Midbrain (tissue), 1 donor: ENCODE measurements at regions not wholly inside any gene's neighbourhood (a gene's known extent, or its start where the extent isn't known, plus 50 kb on each side); places are given as distances from the start of the nearest gene placed in this dataset.
"Not testable (repeated sequence)": the region's sequence is repeated elsewhere in the genome, so short reads cannot be mapped to it uniquely, and the experiment has no call there.

ENCODE experiments used
- DNase-seq: peaks from one replicate; lab custom pipeline; 2025; lab: John Stamatoyannopoulos, UW

DNA sequence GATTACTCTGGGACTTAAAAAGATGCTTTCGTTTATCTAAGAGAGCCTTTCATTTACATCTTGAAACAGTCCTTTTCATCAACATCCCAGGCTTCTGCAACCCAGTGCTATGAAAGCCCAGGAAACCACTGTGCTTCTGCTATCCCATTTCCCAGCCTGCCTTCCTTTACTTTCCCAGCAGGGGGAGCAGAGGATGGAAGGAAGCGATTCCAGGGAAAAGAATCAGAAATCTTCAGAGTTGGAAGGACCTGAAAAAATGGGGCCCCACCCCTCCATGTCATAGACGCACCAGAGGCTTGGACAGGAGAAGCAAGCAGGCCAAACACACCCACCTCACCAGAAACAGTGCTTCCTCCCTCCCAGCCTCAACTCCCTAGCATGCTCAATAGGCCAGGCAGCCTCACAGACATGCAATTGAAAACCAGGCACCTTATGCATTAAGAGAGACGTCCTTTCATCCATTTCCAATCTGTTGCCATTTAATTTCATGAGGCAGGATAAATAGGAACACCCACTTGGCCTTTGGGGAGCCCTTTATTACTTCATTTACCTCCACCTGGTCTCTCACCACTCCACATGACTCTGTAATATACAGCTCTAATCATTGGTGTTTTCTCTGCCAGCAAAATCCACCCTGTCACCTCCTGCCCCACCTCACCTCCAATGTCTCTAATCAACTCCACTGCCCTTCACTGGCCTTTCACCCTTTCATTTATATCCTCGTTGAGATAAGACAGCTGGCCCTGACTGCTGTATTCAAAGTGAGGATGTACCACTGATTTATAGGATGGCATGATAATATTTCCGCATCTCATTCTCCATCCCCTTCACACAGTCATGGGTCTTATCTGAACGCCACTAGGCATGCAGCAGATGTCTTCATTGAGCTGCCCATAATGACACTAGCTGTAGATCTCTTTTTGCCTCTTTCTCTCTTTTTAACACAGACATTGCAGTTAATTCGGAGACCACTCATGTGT lies 583.9 kb downstream of the NTRK3 start:
- DNase-seq = peak; percentile 20

DNA sequence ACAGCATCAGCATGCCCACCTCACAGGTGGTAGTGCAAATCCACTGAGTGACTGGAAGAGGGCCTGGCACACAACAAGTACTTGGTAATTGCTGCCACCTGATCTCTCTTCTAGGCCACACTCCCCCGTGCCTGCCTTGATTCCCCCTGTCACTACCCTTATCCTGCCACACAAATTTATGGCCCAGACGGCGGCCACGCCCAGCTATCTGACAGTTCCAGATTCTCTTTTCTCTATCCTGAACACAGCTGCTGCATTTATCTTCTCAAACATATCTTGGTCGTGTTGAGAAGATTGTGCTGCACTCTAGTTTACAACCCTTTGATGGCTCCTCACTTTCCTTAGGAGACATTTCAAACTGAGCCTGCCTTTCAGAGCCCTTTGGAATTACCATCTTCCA lies 585.2 kb downstream of the NTRK3 start:
- no peak for DNase-seq

DNA sequence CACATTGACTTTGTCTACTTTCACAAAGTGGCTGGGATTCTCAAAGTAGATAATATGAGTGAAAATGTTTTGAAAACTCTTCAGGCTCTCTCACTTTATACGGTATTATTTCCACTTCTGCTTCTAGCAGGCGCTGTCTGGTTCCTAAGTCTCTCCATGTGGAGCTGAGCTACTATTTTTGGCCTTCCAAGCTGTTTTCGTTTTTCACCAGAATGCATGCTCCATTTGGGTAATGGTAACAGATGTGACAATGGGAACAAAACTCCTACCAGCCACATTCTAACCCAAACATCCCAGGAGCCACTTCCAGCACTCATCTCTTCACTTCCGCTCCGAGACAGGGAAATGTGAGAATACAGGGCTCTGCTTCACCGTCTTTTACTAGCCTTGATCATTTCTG lies 586.7 kb downstream of the NTRK3 start:
- DNase-seq = no peak

DNA sequence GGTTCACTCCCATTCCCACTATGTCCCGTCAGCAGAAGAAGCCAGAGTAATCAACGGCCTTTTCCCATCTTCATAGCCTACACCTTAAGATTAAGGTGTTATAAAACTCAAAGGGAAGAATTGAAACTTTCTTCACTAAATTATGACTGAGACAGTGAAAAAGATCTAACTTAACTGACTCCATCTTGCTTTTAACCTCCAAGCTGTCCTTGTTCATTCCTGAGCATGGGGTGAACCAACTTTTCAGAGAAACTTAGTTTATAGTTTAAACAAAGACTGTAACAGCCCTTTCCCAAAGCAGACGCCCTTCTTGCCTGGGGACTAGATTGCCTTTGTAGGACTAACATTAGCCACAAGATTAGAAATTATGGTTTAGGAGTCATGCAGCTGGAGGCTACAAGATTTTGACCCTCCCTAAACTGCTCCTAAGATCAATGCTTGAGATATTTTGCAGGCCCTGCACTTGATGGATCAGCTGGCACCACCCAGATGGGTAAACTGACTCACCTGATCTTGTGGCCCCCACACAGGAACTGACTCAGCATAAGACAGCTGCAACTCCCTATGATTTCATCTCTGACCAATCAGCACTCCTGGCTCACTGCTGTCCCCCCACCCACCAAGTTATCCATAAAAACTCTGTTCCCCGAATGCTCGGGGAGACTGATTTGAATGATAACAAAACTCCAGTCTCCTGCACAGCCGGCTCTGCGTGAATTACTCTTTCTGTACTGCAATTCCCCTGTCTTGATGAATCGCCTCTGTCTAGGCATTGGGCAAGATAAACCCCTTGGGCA lies 587.6 kb downstream of the NTRK3 start:
- DNase-seq = not testable (repeated sequence)

DNA sequence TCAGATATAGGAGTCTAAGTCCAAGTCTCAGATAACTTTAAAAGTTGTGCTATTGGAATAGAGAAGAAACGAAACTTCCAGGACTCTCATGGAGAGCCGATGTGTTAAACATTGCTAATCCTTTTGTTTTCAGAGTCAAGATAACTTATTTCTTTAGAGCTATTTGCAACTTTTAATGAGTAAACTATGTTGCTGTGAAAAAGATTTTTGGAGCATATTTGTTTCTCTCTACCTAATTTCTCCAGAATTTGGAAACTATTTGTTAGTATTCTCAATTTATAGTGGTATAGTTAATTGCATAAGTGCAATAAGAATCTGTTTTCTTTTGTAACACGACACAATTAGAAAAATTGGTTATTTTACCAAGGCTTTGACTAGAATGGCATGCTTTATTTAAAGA lies 588.9 kb downstream of the NTRK3 start:
- no peak for DNase-seq

DNA sequence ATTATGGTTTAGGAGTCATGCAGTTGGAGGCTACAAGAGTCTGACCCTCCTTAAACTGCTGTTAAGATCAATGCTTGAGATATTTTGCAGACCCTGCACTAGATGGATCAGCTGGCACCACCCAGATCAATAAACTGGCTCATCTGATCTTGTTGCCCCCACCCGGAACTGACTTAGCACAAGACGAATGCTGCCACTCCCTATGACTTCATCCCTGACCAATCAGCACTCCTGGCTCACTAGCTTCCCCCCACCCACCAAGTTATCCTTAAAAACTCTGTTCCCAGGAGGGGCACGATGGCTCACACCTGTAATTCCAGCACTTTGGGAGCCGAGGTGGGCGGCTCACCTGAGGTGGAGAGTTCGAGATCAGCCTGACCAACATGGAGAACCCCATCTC lies 594.0 kb downstream of the NTRK3 start:
- no peak for DNase-seq

DNA sequence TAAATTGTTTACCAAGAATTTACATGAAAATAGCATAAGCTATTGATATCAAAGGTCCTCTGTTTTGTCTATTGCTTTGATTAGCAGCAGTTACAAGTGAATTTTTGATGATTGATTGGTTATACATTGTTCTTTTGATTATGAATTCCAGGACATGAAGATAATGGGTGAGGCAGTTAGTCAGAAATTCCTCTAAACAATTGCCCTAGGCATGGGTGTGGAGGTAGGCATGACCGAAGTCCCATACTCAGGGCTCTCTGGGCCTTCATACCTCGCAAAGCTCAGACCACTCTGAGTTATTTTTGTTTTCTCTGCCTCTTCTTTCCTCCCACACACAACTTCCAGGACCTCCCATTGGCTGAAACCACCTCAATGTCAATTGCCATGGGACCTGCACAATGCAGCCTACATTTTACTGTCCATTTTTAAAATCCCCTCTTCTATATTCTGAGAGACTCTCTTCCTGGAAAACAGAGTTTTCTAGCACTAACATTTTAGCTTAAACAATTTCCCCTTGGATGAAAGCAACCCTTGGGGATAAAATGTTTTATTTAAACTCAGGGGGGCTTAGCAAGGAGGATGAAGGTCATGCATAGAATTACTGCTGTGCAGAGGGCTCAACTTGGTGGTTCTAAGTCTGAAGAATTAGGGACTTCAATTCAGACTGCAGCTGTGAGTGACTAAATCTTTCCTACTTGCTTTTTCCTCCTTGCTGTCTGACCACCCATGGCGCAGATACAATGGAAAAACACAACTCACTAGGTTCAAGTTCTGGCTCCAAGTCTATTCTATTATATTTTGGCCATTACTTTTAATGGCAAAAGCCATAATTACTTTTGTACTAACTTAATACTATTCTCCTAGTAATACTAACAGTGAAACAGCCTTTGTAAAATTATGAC lies 594.8 kb downstream of the NTRK3 start:
- no peak for DNase-seq

DNA sequence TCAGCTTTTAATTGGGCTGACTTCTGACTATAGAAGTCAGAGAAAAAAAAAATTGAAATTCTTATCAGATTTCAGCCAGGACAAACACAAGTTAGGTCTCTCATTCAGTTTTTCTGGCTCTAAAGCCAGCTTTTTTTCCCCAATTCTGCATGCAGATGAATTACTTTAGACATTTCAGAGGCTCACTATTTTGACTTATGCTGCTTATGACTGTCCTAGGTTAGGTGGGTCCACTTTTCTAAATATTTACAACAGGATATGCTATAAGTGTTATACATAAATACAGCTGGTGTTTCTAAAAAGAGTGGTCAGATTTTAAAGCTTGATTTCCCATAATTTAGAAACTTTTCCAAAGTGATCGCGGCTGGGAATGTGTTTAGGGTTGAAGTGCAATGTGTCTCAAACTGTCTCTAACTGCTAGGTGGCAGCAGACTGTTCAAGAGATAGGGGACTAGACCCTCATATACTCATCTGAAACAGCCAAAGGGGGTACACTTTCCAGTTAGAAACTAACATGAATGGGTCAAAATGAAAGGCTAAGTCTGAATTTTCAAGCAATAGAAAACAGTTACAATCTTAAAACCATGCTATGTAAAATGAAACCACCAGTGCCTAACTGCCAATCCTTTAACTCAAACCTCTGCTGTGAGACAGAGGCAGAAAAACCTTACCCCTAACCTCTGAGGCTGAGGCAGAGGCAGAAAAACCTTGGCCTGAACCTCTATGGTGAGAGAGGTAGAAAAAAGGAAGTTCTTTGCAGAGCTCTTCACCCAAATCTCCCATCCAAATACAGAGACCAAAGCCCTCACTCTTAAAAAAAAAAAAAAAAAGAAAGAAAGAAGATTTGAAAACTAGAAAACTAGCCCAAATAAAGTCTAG lies 596.0 kb downstream of the NTRK3 start:
- no peak for DNase-seq

DNA sequence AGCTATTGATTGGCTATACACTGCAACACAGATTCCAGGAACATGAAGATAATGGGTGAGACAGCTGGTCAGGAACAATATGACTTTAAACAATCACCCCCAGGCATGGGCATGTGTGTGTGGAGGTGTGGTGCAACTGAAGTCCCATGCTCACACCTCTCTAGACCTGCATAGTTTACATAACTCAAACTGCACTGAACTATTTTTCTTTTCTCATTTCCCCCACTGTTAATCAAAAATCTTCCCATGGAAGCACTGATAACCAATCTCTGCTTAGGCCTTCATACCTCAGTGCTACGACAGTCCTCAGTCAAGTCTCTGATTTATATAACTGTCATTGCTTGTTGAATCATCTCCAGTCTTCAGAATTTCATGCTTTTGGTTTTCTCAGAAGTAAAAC lies 600.2 kb downstream of the NTRK3 start:
- no peak for DNase-seq

DNA sequence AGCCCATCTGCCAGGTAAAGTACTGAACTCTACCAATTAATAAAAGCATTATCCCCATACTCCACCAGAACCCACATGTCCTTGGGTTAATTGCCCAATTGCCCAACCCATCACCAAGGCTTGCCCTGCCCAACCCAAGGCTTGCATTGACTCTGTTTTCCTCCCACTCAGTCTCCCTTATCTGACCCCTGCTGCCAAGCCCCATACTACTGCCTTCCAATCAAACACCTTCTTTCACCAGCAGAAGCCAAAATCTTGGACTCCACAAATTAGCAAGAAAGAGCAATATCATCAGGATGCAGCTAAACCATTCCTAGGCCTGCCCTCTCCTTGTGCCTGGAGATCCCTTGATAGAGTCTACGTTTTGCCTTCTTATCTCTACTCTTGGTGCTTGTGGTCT lies 602.9 kb downstream of the NTRK3 start:
- DNase-seq = no peak

DNA sequence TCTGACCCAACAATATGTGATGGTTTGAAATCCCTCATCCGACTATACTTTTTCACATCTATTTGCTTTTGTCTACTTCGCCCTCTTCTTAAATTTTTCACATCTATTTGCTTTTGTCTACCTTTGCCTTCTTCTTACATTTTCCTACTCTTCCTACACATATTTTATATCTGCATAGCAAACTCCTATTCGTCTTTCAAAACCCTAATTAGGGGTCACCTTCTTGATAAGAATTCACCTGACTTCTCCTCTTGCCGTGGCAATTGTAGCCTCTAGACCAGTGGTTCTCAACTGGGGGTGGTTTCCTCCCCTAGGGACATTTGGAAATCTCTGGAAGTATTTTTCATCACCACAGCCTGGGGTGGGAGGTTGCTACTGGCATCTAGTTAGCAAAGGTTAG lies 607.4 kb downstream of the NTRK3 start:
- DNase-seq = no peak

DNA sequence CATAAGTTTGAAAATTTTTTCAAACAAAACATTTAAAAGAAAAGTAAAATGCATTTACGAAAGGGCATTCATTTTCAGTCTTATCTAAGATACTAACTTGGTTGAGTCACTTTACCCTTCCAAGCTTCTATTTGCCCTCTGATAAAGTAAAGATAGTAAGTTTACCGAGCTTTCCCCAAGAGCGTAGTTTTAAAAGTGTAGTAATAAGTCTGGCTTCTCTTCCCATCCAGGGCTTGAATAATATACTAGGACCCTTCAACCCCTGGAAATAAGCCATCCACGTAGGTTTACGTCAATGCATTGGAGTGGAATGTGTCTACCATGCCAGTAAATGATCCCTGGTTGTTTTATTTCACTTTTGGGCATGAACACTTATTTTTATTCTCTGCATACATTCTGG lies 608.3 kb downstream of the NTRK3 start:
- no peak for DNase-seq

DNA sequence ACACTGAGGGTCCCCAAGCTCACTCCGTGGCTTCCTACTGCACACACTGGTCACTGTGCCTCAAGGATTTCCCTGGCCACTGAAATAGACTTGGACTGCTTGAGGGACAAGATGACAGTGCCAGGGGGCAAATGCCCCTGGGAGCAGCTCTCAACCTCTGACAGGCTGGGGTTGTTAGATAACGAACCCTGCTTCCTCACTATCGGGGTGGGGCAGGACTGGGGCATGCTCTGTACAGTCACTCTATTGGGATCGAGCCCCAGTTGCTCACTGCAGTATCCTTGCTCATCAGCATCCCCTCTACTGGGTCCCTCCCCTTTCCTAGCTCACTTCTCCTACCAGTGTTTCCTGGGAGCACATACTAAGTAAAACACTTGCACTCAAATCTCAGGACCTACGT lies 610.8 kb downstream of the NTRK3 start:
- no peak for DNase-seq

DNA sequence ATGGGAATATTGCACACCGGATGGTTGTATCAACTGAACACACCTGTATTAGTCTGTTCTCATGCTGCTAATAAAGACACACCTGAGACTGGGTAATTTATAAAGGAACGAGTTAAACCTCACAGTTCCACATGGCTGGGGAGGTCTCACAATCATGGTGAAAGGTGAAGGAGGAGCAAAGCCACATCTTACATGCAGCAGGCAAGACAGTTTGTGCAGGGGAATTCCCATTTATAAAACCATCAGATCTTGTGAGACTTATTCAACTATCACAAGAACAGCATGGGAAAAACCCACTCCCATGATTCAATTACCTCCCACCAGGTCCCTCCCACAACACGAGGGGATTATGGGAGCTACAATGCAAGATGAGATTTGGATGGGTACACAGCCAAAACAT lies 613.5 kb downstream of the NTRK3 start:
- not testable (repeated sequence) for DNase-seq

DNA sequence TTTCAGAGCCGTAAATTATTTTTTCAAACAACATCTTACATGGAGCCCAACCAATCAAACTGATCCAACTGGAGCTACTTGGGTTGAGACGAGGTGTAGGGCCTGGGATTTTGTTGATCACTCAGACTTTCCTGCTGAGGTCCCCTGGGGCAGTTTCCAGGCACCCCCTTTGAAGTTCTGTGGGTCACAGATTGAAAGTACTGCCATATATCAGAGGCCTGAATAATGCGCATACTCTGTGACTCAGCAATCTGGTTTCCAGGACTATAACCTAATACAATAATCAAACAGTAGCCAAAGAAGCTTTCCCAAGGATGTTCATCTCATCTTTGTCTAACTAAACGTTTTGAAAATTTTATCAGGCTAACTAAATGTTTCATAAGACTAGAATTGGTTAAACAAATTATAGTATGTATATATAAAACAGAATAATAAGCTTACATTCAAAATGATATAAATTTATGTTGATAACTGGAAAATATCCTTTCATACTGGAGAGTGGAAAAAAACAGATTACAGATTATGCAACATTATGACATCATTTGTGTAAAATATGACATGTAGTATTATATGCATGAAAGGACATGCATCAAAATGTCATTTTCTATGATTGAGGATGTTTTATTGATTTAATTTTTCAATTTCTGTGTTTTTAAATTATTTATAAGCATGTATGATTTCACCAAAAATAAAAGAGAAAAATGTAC lies 617.1 kb downstream of the NTRK3 start:
- no peak for DNase-seq

DNA sequence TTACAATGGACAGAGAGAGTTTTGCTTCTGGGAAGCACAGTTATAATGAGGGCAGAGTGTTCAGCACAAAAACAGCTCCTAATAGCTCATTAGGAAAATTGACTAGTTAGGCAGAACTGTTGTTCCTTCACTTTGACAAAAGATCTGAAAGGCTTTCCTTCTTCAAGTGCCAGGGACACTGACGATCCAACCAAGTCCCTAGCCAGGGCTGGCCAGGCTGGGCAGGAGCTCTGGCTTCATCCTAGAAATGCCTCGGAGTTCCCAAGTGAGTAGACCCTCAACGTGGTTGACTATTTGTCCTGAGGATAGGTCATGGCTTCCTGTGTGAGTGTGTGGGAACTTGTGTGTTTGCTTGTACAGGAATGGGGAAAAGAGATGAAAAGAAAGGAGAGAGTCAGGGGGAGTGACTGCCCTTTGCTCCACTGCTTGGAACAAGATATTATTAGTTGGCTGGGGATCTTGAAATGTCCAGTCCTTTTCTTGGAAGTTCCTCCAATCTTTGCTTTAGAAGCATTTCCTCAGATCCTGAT lies 617.9 kb downstream of the NTRK3 start:
- peak; percentile 6 for DNase-seq

DNA sequence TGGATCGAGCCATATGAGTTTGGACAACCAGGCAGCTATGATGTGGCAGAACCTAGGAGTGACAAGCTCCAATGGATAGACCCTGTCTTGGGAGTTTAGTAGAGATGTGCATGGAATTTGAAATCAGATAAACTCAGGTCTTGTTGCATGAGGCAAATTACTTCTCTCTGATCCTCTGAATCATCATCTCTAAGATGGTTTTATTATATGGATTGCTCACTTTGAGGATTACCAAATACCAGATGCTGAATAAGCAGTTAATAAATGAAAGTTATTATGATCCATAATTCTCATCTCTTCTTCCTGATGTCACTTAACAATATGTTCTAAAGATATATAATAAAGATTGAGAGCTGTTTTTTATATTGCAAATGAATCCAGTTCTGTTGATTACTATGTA lies 622.2 kb downstream of the NTRK3 start:
- DNase-seq = no peak

DNA sequence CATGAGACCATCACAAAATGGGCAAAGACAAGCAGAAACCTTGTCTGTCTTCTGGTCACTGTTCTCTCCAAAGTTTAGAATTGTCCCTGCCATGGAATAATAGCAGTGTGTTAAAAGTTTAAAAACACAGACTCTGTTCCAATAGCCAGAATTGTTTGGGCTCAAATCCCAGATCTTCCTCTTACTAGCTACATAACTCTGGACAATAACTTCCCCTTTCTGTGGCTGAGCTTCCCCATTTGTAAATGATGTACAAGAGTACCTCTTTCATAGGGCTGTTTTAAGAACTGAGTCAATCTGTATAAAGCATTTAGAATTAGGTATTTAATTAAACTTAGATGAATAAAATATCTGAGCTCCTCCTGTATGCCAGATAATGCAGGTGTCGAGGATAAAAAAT lies 623.0 kb downstream of the NTRK3 start:
- DNase-seq = no peak

DNA sequence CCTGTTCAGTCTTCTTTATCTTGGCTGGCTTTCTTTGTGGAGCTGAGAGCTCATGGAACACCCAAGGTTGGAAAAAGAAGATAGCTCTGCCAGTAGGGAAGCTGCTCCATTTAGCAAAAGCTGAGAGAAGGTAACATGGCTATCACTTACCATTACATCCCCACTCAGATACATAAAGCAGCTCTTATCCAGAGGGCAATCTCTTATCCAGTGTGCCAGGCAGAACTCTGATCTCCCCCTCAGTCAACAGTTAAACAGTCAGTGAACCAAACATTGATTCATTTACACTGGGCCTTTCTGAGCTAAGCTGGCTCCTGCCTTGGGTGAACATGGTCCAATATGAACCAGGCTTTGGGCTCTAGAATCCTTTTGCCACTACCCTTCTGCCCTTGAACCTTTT lies 624.2 kb downstream of the NTRK3 start:
- no peak for DNase-seq

DNA sequence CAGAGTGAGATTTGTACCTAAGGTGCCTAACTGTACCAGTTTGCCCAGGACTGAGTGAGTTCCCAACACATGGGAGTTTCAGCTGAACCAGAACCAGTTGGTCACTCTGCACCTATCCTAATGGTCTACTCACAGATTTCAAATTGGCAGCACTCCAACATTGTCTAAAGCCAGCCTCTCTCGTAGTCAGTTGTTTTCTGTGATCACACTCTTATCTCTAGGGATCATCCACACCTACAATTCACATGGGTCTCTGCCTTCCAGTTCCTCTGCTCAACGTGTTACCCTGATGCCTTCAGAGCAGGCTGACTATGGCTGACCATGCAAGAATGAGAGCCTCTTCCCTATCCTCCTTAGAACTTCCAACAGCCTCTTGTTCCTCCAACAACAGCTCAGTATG lies 624.8 kb downstream of the NTRK3 start:
- no peak for DNase-seq
